ENCODE measurements at regions not wholly inside any gene's neighbourhood (a gene's known extent, or its start where the extent isn't known, plus 50 kb on each side); places are given as distances from the start of the nearest gene placed in this dataset.

DNA sequence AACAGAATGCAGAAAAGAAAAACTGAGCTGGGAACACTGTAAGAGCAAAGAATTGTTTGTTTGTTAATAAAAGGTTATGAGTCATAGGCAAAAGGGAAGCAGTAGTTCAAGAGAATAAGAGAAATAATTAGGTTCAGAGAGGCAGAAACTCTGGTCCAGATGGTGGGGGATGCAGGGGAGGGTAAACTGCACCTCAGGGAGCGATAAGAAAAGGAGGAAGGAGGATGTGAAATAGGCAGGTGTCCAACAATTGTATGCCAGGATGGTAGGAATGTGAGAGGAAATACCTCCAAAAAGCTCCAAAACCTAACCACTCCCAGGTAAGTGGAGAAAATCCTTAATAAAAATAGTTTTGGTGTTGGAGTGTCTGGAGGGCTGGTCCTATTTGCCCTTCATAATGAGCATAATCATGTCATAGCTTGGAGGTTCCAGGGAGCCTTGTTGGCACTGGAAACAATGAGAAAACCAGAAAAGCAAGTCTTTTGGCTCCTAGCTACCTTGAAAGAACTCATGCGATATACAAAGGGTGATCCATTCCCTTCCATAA lies 405.4 kb upstream of the TBL1XR1 start:
- TF ChIP-seq CTCF (IDR thresholded peaks at IDR 0.05; ENCODE audit: low read depth, low read length), result no peak
- Histone ChIP-seq H3K9me3 (ENCODE audit: control insufficient read depth, insufficient read depth, low read length) (no peaks in the 10 kb centered on the region; the same call in none of the 2 replicates), H3K4me3 (ENCODE audit: low read depth, low read length) (no peak overlapping the region), H3K27me3 (ENCODE audit: control insufficient read depth, insufficient read depth, low read length) (no peaks in the 10 kb centered on the region), H3K27ac (ENCODE audit: low read depth, low read length) (peak overlapping the region; percentile 40)
- ChIA-PET POLR2A (no interaction called here), CTCF (interaction anchor here (1.0 kb wide), 1 partner anchor 783 kb away, joined by 5 read pairs; no protein-coding TSS in a partner anchor)
- DNase-seq (ENCODE audit: low read depth, low spot score), result no peak

DNA sequence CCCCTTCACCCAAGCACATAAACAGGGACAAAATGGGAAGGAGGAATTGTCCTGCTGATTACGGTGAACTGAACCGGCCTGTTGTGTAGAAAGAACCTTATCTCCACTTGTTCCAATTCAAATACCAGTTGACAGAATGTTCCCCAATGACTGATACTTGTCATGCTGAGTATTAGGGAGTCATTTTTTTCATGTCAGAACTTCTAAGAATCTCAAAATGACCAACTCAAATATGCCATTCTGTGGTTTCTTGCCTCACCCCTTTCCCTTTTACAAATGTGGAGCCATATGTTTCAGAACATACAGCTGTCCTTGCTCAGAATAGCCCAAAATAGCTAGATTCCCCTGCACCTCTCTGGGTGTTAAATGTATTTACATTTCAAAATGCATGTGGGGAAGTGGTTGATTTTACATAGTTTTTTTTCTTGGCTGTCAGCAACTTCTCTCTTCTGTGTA lies 405.9 kb upstream of the TBL1XR1 start:
- Histone ChIP-seq H3K27ac (ENCODE audit: low read depth, low read length) (peak overlapping the region; percentile 40), H3K4me3 (ENCODE audit: low read depth, low read length) (no peak overlapping the region), H3K27me3 (ENCODE audit: control insufficient read depth, insufficient read depth, low read length) (no peaks in the 10 kb centered on the region), H3K9me3 (ENCODE audit: control insufficient read depth, insufficient read depth, low read length) (no peaks in the 10 kb centered on the region; the same call in none of the 2 replicates)
- CTCF ChIA-PET, result interaction anchor here (1.0 kb wide), 1 partner anchor 782 kb away, joined by 5 read pairs; no protein-coding TSS in a partner anchor
- POLR2A ChIA-PET, result no interaction called here
- no peak for TF ChIP-seq CTCF (IDR thresholded peaks at IDR 0.05; ENCODE audit: low read depth, low read length)
- no peak for DNase-seq (ENCODE audit: low read depth, low spot score)

- Histone ChIP-seq H3K27ac (ENCODE audit: low read depth, low read length) (no peak overlapping the region), H3K4me3 (ENCODE audit: low read depth, low read length) (no peak overlapping the region), H3K27me3 (ENCODE audit: control insufficient read depth, insufficient read depth, low read length) (no peaks in the 10 kb centered on the region), H3K9me3 (ENCODE audit: control insufficient read depth, insufficient read depth, low read length) (no peaks in the 10 kb centered on the region; the same call in none of the 2 replicates)
- ChIA-PET POLR2A (no interaction called here), CTCF (no interaction called here)
- no peak for DNase-seq (ENCODE audit: low read depth, low spot score)
- no peak for TF ChIP-seq CTCF (IDR thresholded peaks at IDR 0.05; ENCODE audit: low read depth, low read length)
These were observed 406.9 kb upstream of the TBL1XR1 start for GRCh38 chr3:177604181-177604580.

- H3K27me3 ChIP-seq (ENCODE audit: control insufficient read depth, insufficient read depth, low read length), result no peaks in the 10 kb centered on the region
- DNase-seq (ENCODE audit: low read depth, low spot score), result no peak
- H3K4me3 ChIP-seq (ENCODE audit: low read depth, low read length), result no peak overlapping the region
- H3K9me3 ChIP-seq (ENCODE audit: control insufficient read depth, insufficient read depth, low read length), result no peaks in the 10 kb centered on the region; the same call in none of the 2 replicates
- ChIA-PET CTCF (interaction anchor here (1.0 kb wide), 1 partner anchor 778 kb away, joined by 3 read pairs; no protein-coding TSS in a partner anchor), POLR2A (no interaction called here)
- no peak overlapping the region for H3K27ac ChIP-seq (ENCODE audit: low read depth, low read length)
- TF ChIP-seq CTCF (IDR thresholded peaks at IDR 0.05; ENCODE audit: low read depth, low read length), result no peak
These were observed 409.6 kb upstream of the TBL1XR1 start for GRCh38 chr3:177606891-177607290.

GRCh38 chr3:177607589-177607988 lies 410.3 kb upstream of the TBL1XR1 start:
- POLR2A ChIA-PET, result interaction anchor here (0.6 kb wide), 1 partner anchor 91 kb away, joined by 4 read pairs; no protein-coding TSS in a partner anchor

More at GRCh38 chr3:177607589-177607988, 410.3 kb upstream of the TBL1XR1 start:
- no peaks in the 10 kb centered on the region; the same call in none of the 2 replicates for H3K9me3 ChIP-seq (ENCODE audit: control insufficient read depth, insufficient read depth, low read length)
- DNase-seq (ENCODE audit: low read depth, low spot score), result no peak
- CTCF ChIA-PET, result interaction anchor here (0.6 to 1.7 kb wide), 2 partner anchors 9 to 778 kb away, joined by 3 to 7 read pairs; no protein-coding TSS in a partner anchor
- no peak overlapping the region for H3K4me3 ChIP-seq (ENCODE audit: low read depth, low read length)
- no peak overlapping the region for H3K27ac ChIP-seq (ENCODE audit: low read depth, low read length)
- no peaks in the 10 kb centered on the region for H3K27me3 ChIP-seq (ENCODE audit: control insufficient read depth, insufficient read depth, low read length)
- TF ChIP-seq CTCF (IDR thresholded peaks at IDR 0.05; ENCODE audit: low read depth, low read length), result no peak
